Hypothalamus (tissue), 51 donors: ENCODE measurements at regions not wholly inside any gene's neighbourhood (a gene's known extent, or its start where the extent isn't known, plus 50 kb on each side); places are given as distances from the start of the nearest gene placed in this dataset.

Experiments
- DNase-seq, 51 donors: peaks; one replicate each; lab custom pipeline; 2025; lab: John Stamatoyannopoulos, UW

GRCh38 chr14:49970474-49971147 is 77.7 kb downstream of the ARF6 start:
- no peak for DNase-seq

- DNase-seq, result peak in 1 of 51 donors; percentile 11
Measured at GRCh38 chr14:49971156-49972130, 78.6 kb downstream of the ARF6 start.

- DNase-seq, result peak in 1 of 51 donors; percentile 6
Measured at GRCh38 chr14:49972131-49972671, 79.3 kb downstream of the ARF6 start.

GRCh38 chr14:49972823-49973222 is 79.9 kb downstream of the ARF6 start:
- peak in 1 of 51 donors; percentile 22 for DNase-seq

GRCh38 chr14:49975276-49975675 is 82.4 kb downstream of the ARF6 start:
- DNase-seq, result no peak

GRCh38 chr14:49975799-49976198 is 82.9 kb downstream of the ARF6 start:
- no peak for DNase-seq

GRCh38 chr14:49977126-49977841 is 84.4 kb downstream of the ARF6 start:
- no peak for DNase-seq

GRCh38 chr14:49980027-49980426 is 87.1 kb downstream of the ARF6 start:
- no peak for DNase-seq

GRCh38 chr14:49982082-49982481 is 89.2 kb downstream of the ARF6 start:
- no peak for DNase-seq

GRCh38 chr14:49982501-49982951 is 89.6 kb downstream of the ARF6 start:
- no peak for DNase-seq

GRCh38 chr14:49984424-49984823 is 91.5 kb downstream of the ARF6 start:
- DNase-seq, result no peak

GRCh38 chr14:49986343-49987014 is 93.6 kb downstream of the ARF6 start:
- no peak for DNase-seq

GRCh38 chr14:49988080-49988990 is 95.5 kb downstream of the ARF6 start:
- no peak for DNase-seq

GRCh38 chr14:49989966-49990365 is 97.1 kb downstream of the ARF6 start:
- no peak for DNase-seq

- no peak for DNase-seq
Measured at GRCh38 chr14:49991491-49991890, 98.6 kb downstream of the ARF6 start.

- no peak for DNase-seq
Measured at GRCh38 chr14:49992036-49992435, 99.2 kb downstream of the ARF6 start.

GRCh38 chr14:49992448-49992847 is 99.6 kb downstream of the ARF6 start:
- no peak for DNase-seq

GRCh38 chr14:49992901-49993339 is 100.0 kb downstream of the ARF6 start:
- peak in 1 of 51 donors; percentile 16 for DNase-seq

GRCh38 chr14:49993565-49993964 is 100.7 kb downstream of the ARF6 start:
- DNase-seq, result no peak
